Stomach (tissue), 4 donors: ENCODE measurements at regions not wholly inside any gene's neighbourhood (a gene's known extent, or its start where the extent isn't known, plus 50 kb on each side); places are given as distances from the start of the nearest gene placed in this dataset.

Experiments
- CTCF ChIP-seq, 7 experiments: fragments of 450-650 bp in 4 of 7; fragments of 200-600 bp in 3 of 7; sonication (generic) in 3 of 7; IDR thresholded peaks; one replicate each; pipeline ENCODE4 v1.5.1; 2016 to 2019; ENCODE audit warnings: antibody characterized with exemption in 7 of 7, control low read depth in 2 of 7, mild to moderate bottlenecking in 1 of 7
- EP300 ChIP-seq: sonication (generic); formaldehyde crosslinking; IDR thresholded peaks from one replicate; pipeline ENCODE4 v1.6.1; 2017; ENCODE audit warnings: antibody characterized with exemption

GRCh38 chr14:38016497-38016896, 191.2 kb upstream of the SSTR1 start:
- no peak for TF ChIP-seq EP300
- no peak for TF ChIP-seq CTCF (IDR thresholded peaks at IDR 0.05)
